ENCODE measurements at regions not wholly inside any gene's neighbourhood (a gene's known extent, or its start where the extent isn't known, plus 50 kb on each side); places are given as distances from the start of the nearest gene placed in this dataset.

DNA sequence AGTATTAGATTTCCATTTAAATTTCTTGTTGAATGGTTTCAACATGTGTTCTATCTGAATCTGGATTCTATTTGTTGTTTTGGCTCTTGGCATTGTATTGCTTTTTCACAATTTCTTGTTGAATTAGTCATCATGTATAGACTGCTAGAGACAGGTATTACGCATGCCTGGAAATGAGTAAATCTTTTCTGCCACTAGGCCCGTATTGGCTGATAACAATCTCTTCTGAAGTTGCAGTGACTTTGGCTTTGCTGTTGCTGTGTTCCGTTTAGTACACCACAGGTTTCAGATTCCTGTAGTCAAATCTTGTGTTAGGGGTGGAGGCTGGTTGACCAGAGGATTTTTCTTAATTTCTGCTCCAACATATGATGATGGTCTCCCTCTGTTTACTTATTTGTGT, 1339.4 kb downstream of the GRIK2 start:
- TF ChIP-seq ZNF724P (CRISPR knock-in tag; IDR thresholded peaks at IDR 0.05; ENCODE audit: borderline replicate concordance) (no peak), CBX5 (CRISPR knock-in tag; IDR thresholded peaks at IDR 0.05; ENCODE audit: borderline replicate concordance) (no peak), SATB2 (CRISPR knock-in tag; IDR thresholded peaks at IDR 0.05) (no peak), TAF1 (CRISPR knock-in tag; IDR thresholded peaks at IDR 0.05) (no peak), NFYC (CRISPR knock-in tag; IDR thresholded peaks at IDR 0.05) (no peak)
- TF ChIP-seq, protein P1, sequence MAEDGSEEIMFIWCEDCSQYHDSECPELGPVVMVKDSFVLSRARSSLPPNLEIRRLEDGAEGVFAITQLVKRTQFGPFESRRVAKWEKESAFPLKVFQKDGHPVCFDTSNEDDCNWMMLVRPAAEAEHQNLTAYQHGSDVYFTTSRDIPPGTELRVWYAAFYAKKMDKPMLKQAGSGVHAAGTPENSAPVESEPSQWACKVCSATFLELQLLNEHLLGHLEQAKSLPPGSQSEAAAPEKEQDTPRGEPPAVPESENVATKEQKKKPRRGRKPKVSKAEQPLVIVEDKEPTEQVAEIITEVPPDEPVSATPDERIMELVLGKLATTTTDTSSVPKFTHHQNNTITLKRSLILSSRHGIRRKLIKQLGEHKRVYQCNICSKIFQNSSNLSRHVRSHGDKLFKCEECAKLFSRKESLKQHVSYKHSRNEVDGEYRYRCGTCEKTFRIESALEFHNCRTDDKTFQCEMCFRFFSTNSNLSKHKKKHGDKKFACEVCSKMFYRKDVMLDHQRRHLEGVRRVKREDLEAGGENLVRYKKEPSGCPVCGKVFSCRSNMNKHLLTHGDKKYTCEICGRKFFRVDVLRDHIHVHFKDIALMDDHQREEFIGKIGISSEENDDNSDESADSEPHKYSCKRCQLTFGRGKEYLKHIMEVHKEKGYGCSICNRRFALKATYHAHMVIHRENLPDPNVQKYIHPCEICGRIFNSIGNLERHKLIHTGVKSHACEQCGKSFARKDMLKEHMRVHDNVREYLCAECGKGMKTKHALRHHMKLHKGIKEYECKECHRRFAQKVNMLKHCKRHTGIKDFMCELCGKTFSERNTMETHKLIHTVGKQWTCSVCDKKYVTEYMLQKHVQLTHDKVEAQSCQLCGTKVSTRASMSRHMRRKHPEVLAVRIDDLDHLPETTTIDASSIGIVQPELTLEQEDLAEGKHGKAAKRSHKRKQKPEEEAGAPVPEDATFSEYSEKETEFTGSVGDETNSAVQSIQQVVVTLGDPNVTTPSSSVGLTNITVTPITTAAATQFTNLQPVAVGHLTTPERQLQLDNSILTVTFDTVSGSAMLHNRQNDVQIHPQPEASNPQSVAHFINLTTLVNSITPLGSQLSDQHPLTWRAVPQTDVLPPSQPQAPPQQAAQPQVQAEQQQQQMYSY (CRISPR knock-in tag; IDR thresholded peaks at IDR 0.05): no peak

Data from HepG2 (cell line).